Stimulated activated naive CD8-positive, alpha-beta T cell treated with anti-CD3 and anti-CD28 coated beads, Interleukin-15, Interleukin-2, amounts not matched to agents 100 U/mL and 50 U/mL, for 24 hours (primary cell): ENCODE measurements at regions not wholly inside any gene's neighbourhood (a gene's known extent, or its start where the extent isn't known, plus 50 kb on each side); places are given as distances from the start of the nearest gene placed in this dataset.

Experiments
- ATAC-seq: fragments of 150-1000 bp; cut with Tn5 transposase; one replicate; pipeline ENCODE4 v1.10.0; 2021
- DNase-seq: peaks from one replicate; pipeline ENCODE4 v3.0.0; 2021

GRCh38 chr6:164214066-164214465 is 799.5 kb downstream of the QKI start:
- DNase-seq: no peak
- no peak for ATAC-seq

DNA sequence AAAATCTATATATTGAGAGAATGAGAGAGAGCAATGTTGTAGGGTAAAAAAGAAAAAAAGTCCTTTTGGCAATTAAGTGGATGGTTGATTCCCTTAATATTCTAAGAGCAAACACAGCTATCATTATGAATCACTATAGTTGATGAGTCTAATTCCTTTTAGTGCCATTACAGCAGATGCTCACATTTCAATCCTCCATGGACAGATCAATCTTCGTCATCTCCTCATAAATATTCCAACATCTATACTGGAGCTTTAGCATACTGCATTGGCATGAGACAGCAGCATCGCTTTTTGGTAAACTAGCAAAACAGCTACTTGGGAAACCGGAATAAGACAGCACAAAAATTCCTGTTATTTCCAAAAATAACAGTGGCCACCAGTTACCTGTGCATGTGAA is 796.7 kb downstream of the QKI start:
- no peak for ATAC-seq
- DNase-seq: no peak

- DNase-seq (no peak), ATAC-seq (no peak)
These were observed 796.3 kb downstream of the QKI start for GRCh38 chr6:164210783-164211182.

DNA sequence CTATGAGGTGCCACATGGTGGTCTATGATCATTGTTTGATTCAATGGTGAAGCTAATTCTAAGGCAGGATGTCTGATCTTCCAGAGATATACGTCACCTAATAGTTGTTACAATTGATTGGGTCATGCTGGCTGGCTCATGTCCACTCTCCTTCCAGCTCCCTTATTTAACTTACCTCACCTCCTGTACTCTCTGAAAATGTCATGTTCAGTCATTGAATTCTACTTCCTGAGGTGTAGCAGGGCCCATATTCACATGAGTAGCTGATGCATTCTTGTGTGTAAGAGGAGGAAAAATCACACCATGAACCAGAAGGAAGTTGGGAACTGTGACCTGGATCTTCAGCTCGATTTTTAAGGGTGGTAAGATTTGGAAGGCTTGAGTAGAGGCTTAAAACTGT is 795.8 kb downstream of the QKI start:
- DNase-seq (no peak), ATAC-seq (no peak)

- ATAC-seq (no peak), DNase-seq (no peak)
These were observed 793.9 kb downstream of the QKI start for GRCh38 chr6:164208371-164208770.

DNA sequence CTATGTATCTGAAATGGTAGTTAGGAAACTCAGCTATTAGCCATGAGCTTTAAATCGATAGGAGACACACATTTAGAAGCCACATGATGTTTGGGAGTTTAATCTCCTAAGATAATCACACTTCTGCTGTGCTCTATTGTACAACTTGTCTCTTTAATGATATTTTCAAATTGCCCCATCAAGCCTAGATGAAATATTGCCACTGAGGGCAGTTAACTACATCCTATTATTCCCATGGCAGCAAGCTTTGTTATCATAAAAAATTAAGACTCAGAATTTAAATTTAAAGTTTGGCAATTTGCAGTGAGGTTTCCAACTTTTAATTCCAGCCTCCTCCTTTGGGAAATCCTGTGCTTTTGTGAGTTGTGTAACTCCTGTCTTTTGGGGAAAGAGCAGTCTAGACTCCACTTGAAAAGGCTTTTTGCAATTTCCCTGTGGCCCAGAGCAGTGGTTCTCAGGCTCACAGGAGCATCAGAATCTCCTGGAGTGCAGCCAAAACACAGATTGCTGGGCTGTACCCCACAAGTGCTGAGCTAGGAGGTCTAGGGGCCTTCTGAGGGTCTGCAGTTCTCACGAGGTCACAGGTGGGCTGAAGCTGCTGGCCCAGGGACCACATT is 792.4 kb downstream of the QKI start:
- no peak for DNase-seq
- ATAC-seq: no peak

- DNase-seq (no peak), ATAC-seq (no peak)
These were observed 785.6 kb downstream of the QKI start for GRCh38 chr6:164200071-164200470.

DNA sequence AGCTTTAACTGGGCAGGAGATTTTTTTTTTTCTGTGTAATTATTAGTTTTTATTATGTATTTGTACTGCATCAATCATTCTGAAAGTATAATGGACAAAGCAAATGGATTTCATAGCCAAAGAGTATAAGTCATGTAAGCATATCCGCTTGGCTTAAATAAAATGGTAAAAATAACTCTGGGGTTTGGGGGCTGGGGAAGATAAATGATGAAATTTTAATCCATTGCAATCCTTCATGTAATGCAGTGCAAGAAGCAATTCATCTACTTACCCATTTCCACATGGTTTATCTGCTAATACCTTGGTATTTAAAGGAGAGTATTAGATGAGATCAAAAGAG is 781.4 kb downstream of the QKI start:
- ATAC-seq: no peak
- DNase-seq: no peak

DNA sequence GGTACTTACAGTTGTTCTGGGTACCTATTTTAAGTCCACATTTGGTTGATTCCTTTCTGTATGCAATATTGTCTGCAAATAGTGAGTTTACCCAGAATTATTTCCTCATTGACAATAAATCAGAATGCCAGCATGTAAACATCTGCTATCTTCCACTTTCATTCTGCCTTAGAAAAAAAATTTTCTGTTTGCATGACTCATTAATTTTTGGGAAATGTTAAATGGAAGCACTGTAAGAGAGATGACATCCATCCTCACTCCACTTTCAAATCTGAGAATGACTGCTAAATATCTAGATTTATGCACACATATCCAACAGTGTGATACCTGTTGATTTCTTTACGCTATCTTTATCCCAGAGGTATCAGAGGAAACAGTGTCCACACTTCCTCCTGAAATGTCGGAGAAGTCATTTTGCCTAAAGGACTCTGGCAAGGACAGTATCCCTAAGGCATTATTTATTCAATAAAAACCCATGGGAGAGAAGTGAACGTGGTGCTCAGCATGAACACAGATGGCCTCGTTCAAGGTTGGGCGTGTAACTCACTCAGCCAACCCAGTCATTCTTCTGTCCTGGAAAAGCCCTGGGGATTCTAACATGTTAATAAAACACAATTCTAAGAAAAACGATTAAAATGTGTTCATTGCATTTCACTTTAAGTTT is 780.9 kb downstream of the QKI start:
- ATAC-seq: no peak
- no peak for DNase-seq

DNA sequence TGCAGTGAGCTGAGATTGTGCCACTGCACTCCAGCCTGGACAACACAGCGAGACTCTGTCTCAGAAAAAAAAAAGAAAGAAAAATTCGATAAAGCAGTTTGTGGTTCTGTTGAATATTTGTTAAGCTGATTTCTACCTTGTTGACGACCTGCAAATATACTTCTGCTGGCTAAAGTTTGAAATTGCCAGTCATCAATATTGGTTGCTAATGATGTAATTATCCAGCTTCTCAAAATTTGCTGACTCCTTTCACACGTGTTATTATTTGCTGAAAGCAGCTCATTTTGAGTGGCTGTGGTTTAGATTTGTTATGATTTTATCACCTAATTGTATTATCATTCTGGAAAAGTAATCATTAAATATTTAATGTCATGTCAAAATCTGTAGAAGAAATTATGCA is 774.3 kb downstream of the QKI start:
- no peak for ATAC-seq
- no peak for DNase-seq

- no peak for ATAC-seq
- no peak for DNase-seq
These were observed 771.0 kb downstream of the QKI start for GRCh38 chr6:164185471-164185871.

DNA sequence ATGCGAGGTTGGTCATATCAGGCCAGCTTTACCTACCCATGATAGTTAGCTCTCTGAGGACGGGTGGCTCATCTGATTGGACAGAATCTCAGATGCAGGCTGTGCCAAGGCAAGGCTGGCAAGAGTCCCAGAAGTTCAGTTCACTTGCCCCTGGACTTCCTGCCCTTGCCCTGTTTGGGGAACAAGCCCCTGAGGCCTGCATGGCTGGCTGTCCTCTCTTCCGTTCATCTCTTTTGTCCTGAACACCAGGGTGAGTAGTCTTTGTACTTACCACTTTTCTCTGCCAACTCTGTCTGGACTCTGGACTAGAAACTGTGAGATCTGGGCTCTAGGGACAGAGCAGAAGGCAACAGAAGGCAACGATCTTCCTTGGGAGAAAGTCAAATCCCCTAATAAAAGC is 769.9 kb downstream of the QKI start:
- ATAC-seq (no peak), DNase-seq (no peak)

GRCh38 chr6:164183556-164184123 is 769.1 kb downstream of the QKI start:
- ATAC-seq: no peak
- DNase-seq: no peak

DNA sequence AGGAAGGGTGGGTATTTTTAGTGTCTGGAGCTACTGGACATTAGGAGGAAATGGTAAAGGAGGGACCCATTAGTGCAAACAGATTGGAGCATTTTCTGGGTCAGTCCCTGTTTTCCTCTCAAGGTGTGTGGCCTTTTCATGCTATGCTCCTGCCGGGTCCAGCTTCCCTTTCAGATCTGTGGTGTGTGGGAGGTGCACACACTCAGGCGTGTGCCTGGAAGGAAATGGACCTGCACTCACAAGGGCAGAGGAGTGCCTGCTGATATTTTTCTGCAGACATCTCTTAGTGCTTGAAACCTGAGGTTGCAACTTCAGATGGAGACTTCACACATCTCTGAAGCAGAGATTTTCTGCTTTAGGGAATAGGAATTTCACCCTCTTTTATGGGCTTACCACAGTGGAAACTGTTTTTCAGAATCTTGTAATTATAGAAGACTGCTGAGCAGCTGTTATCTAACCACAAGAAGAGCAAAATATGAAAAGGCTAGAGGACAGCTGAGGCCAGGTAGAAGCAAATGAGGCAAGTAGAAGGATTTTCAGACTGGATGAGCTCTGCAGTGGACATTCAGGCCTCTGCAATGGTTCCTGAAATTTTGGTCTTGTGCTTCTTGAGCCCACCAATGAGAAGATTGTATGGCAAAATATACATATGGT is 764.3 kb downstream of the QKI start:
- no peak for ATAC-seq

GRCh38 chr6:164169355-164169754 is 754.8 kb downstream of the QKI start:
- no peak for DNase-seq
- ATAC-seq: no peak

More for the DNA sequence above, 764.3 kb downstream of the QKI start:
- DNase-seq: no peak

DNA sequence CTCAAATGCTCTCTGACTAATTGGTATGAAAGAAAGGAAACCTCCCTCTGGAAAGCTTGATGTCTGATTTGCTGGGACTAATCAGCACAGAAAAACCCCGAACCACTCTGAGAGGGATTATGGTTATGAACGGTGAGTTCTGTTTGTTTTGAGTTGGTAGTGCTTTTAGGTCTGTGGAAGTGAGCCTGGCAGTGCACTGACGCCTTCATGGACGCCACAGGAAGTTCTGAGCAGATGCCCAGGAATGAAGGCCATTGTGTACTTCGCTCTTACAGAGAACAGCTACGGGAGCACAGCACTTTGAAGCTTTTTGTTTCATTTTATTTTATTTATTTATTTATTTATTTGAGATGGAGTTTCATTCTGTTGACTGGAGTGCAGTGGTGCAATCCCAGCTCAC is 754.1 kb downstream of the QKI start:
- ATAC-seq (no peak), DNase-seq (no peak)

DNA sequence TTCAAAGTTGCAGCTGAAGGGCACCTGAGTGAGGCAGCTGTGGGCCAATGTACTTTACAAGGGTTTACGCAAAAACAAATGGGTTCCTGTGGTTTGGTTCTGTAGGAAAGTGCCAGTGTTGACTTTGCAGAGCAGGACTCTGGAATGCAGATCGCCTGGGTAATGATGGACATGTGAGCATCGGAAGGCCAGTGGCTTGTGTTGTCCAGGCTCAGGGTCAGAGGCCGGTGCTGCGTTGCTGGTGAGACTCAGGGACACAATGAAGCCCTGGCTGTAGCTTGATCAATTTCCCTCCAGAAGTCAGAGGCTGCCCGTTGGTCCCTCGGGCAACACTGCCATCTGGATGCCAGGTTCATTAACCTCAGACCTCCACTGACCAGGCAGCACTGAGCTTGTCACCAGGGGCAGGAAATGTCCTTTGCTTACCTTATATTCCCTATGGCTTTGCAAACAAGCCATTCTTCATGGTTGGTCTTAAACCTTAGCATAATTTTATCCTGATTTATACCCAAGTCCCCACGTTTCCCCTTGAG is 753.4 kb downstream of the QKI start:
- no peak for DNase-seq
- ATAC-seq: no peak

DNA sequence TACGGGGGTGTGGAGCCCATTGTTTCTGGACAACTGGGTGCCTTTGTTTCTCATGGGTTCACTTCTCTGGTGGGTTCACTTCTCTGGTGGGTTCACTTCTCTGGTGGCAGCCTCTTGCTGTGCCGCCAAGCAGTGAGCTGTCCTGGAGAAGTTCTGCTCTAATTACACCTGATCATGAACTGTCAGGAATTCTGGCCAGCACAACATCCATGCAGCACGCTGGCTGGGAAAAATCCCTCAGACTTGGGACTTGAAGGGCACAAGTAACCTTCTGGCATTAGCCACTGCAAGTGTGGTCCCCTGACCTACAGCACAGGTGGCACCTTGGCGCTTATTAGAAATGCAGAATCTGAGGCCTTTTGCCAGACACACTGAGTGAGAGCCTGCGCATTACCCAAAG is 752.5 kb downstream of the QKI start:
- DNase-seq (no peak), ATAC-seq (no peak)

DNA sequence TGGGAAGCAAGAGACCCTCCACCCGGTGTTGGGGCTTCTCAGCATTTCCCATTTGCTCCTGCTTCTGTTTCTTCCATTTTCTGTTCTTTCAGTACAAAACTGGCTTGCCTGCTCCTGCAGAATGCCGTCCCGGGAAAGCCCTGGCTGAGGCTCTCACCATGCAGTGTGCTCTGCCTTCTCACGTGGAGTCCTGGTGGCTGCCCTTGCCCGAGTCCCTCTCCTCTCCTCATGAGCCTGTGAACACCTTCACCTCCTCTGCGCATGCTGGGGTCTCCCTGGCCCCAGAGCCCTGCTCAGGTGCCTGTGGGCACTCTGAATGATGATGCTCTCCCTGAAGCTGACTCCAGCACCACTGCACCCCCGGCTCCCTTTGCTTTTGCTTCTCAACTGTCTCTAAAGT is 752.0 kb downstream of the QKI start:
- DNase-seq (no peak), ATAC-seq (no peak)

DNA sequence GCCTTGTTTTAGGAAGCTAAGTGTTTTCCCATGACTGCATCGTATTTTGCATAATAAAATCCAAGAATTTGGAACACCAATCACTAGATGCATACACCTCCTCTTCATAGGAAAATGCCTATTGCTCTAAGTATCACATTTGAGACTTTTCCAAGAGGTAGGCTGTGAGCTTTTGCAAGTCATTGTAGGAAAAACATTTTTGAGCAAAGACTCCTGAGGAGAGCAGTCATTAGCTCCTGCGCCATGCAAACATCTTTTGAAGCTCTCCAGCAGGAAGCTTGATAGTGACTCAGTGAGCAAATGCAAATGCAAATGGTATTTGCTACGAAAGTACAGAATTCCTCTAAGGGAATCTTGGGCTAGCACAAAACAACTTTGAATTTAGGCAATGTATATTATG is 750.4 kb downstream of the QKI start:
- DNase-seq (no peak), ATAC-seq (no peak)

DNA sequence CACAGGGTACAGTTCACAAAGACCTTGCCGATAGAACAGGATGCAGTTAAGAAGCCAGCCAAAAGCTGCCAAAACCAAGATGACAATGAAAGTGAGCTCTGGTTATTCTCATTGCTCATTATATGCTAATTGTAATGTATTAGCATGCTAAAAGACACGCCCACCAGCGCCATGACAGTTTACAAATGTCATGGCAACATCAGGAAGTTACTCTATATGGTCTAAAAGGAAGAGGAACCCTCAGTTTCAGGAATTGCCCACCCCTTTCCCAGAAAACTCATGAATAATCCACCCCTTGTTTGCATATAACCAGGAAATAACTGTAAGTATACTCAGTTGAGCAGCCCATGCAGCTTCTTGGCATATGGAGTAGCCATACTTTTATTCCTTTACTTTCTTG is 748.7 kb downstream of the QKI start:
- ATAC-seq (no peak), DNase-seq (no peak)

DNA sequence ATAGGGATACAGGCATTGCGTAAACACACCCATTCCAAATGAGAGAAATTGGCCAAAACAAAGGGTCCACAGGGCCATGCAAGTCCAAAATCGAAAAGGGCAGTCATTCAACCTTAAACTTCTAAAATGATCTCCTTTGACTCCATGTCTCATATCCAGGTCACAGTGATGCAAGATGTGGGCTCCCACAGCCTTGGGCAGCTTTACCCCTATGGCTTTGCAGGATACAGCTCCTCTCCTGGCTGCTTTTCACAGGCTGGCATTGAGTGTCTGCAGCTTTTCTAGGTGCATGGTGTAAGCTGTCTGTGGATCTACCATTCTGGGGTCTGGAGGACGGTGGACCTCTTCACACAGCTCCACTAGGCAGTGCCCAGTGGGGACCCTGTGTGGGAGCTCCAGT is 744.5 kb downstream of the QKI start:
- ATAC-seq: no peak
- DNase-seq: no peak

DNA sequence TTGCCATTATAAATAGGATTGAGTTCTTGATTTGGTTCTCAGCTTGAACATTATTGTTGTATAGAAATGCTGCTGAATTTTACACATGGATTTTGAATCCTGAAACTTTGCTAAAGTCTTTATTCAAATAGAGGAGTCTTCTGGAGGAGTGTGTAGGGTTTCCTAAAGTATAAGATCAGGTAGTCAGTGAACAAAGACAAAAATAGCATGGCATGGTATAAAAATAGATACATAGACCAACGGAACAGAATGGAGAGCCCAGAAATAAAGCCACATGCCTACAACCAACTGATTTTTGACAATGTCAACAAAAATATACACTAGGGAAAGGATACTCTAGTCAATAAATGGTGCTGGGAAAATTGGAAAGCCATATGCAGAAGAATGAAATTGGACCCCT is 740.1 kb downstream of the QKI start:
- DNase-seq (no peak), ATAC-seq (no peak)

GRCh38 chr6:164152611-164153010 is 738.1 kb downstream of the QKI start:
- DNase-seq: no peak
- no peak for ATAC-seq
